ENCODE measurements at regions not wholly inside any gene's neighbourhood (a gene's known extent, or its start where the extent isn't known, plus 50 kb on each side); places are given as distances from the start of the nearest gene placed in this dataset.

DNA sequence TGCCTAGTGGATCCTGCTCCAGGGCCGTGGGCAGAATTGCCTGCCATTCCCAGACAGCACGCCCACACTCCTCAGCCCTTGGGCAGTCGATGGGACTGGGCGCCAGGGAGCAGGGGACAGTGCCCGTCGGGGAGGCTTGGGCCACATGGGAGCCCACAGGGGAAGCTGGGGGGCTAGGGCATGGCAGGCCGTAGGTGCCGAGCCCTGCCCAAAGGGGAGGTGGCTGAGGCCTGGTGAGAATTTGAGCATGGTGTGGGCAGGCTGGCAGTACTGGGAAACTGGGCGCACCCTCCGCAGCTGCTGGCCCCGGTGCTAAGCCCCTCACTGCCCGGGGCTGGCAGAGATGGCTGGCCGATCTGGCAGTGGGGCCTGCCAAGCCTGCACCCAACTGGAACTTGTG, 1225.9 kb upstream of the EPHA6 start:
- TF ChIP-seq, protein P1, sequence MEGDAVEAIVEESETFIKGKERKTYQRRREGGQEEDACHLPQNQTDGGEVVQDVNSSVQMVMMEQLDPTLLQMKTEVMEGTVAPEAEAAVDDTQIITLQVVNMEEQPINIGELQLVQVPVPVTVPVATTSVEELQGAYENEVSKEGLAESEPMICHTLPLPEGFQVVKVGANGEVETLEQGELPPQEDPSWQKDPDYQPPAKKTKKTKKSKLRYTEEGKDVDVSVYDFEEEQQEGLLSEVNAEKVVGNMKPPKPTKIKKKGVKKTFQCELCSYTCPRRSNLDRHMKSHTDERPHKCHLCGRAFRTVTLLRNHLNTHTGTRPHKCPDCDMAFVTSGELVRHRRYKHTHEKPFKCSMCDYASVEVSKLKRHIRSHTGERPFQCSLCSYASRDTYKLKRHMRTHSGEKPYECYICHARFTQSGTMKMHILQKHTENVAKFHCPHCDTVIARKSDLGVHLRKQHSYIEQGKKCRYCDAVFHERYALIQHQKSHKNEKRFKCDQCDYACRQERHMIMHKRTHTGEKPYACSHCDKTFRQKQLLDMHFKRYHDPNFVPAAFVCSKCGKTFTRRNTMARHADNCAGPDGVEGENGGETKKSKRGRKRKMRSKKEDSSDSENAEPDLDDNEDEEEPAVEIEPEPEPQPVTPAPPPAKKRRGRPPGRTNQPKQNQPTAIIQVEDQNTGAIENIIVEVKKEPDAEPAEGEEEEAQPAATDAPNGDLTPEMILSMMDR (conservative IDR thresholded peaks at IDR 0.05; ENCODE audit: low read depth, low read length): no peak
- TF ChIP-seq EZH2 (IDR thresholded peaks at IDR 0.05; ENCODE audit: borderline replicate concordance, low read depth, low read length, poor library complexity, severe bottlenecking): no peak

All from A673 (cell line).